ENCODE measurements at regions not wholly inside any gene's neighbourhood (a gene's known extent, or its start where the extent isn't known, plus 50 kb on each side); places are given as distances from the start of the nearest gene placed in this dataset.

DNA sequence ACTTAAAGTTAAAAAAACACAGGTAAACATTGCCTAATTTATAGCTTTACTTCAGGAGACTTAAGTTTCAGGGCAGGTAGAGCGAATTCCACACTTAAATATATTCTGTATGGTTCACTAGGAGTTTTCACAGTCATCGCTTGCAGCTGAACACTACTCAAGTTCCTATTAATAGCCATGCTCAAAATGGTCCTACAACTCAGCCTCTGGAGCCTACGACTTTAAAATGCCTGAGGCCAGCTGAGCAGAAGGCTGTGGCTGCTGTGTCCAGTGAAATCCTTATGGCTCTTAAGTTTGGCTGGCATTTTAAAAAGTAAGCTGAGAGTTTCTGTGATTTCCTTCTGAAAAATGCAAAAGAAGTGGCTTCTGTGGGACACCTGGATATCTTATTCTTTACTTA, 105.4 kb upstream of the GLI3 start:
- TF ChIP-seq GATA2 (IDR thresholded peaks at IDR 0.05; ENCODE audit: low read depth, low read length) = no peak
- TF ChIP-seq GATA3 (IDR thresholded peaks at IDR 0.05; ENCODE audit: low read depth, low read length) = no peak

Measured in SH-SY5Y (cell line).